ENCODE measurements at regions not wholly inside any gene's neighbourhood (a gene's known extent, or its start where the extent isn't known, plus 50 kb on each side); places are given as distances from the start of the nearest gene placed in this dataset.

GRCh38 chr9:73541923-73542322 lies 390.3 kb downstream of the ANXA1 start:
- TF ChIP-seq YY1 (IDR thresholded peaks at IDR 0.05; ENCODE audit: insufficient read depth, insufficient read length) (no peak), SUZ12 (IDR thresholded peaks at IDR 0.05; ENCODE audit: extremely low read depth, insufficient read depth, insufficient read length) (no peak), ZNF274 (IDR thresholded peaks at IDR 0.05; ENCODE audit: low read depth, low read length) (no peak)
